GM13976 (cell line): ENCODE measurements at regions not wholly inside any gene's neighbourhood (a gene's known extent, or its start where the extent isn't known, plus 50 kb on each side); places are given as distances from the start of the nearest gene placed in this dataset.

ENCODE experiments used
- DNase-seq: peaks from one replicate; pipeline ENCODE4 v3.0.0; 2012; ENCODE audit warnings: low spot score
- CTCF ChIP-seq: IDR thresholded peaks from 2 replicates; pipeline ENCODE4 v1.5.1; 2012; ENCODE audit warnings: borderline replicate concordance, mild to moderate bottlenecking; ENCODE audit not compliant: insufficient read depth; ENCODE audit errors: extremely low read depth, missing control alignments, control extremely low read depth
- in situ Hi-C: fragments of 300-500 bp; cut with MboI; formaldehyde crosslinking; loops from one replicate; pipeline ENCODE4 v1.12.0; 2022; ENCODE audit warnings: low sequenced_read_pairs, mixed read lengths, inconsistent platforms; ENCODE audit not compliant: unreplicated experiment

GRCh38 chr12:77766224-77766623 lies 64.5 kb upstream of the NAV3 start:
- DNase-seq = no peak
- in situ Hi-C loops = no loop called here
- no peak for TF ChIP-seq CTCF

- in situ Hi-C loops = no loop called here
- DNase-seq = no peak
- no peak for TF ChIP-seq CTCF
These were observed 69.4 kb upstream of the NAV3 start for GRCh38 chr12:77761286-77761685.

GRCh38 chr12:77760271-77761025 lies 70.2 kb upstream of the NAV3 start:
- no peak for TF ChIP-seq CTCF
- in situ Hi-C loops = no loop called here

GRCh38 chr12:77754086-77754485 lies 76.6 kb upstream of the NAV3 start:
- in situ Hi-C loops = no loop called here
- DNase-seq = no peak
- no peak for TF ChIP-seq CTCF

More at GRCh38 chr12:77760271-77761025, 70.2 kb upstream of the NAV3 start:
- DNase-seq = no peak

GRCh38 chr12:77751939-77752338 lies 78.8 kb upstream of the NAV3 start:
- DNase-seq = no peak
- in situ Hi-C loops = no loop called here
- TF ChIP-seq CTCF = no peak

- no peak for TF ChIP-seq CTCF
- in situ Hi-C loops = no loop called here
- peak; percentile 40 for DNase-seq
These were observed 84.6 kb upstream of the NAV3 start for GRCh38 chr12:77746096-77746495.
